ENCODE measurements at regions not wholly inside any gene's neighbourhood (a gene's known extent, or its start where the extent isn't known, plus 50 kb on each side); places are given as distances from the start of the nearest gene placed in this dataset.
"Not testable (repeated sequence)": the region's sequence is repeated elsewhere in the genome, so short reads cannot be mapped to it uniquely, and the experiment has no call there.

- Histone ChIP-seq H3K27me3 (replicated peaks; ENCODE audit: insufficient read depth) (no peaks in the 10 kb centered on the region), H3K36me3 (no peaks in the 10 kb centered on the region), H3K4me3 (no peak overlapping the region), H3K9me3 (no peaks in the 10 kb centered on the region), H3K4me1 (ENCODE audit: control insufficient read depth in 1 of 2, low read depth in 2 of 2) (no peaks in the 10 kb centered on the region), H3K27ac (no peak overlapping the region)
- no peak for DNase-seq (ENCODE audit: low spot score)
- no peak for ATAC-seq (ENCODE audit: insufficient number of reproducible peaks, low FRiP score, low read depth)
- TF ChIP-seq, protein P1, sequence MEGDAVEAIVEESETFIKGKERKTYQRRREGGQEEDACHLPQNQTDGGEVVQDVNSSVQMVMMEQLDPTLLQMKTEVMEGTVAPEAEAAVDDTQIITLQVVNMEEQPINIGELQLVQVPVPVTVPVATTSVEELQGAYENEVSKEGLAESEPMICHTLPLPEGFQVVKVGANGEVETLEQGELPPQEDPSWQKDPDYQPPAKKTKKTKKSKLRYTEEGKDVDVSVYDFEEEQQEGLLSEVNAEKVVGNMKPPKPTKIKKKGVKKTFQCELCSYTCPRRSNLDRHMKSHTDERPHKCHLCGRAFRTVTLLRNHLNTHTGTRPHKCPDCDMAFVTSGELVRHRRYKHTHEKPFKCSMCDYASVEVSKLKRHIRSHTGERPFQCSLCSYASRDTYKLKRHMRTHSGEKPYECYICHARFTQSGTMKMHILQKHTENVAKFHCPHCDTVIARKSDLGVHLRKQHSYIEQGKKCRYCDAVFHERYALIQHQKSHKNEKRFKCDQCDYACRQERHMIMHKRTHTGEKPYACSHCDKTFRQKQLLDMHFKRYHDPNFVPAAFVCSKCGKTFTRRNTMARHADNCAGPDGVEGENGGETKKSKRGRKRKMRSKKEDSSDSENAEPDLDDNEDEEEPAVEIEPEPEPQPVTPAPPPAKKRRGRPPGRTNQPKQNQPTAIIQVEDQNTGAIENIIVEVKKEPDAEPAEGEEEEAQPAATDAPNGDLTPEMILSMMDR (IDR thresholded peaks at IDR 0.05) = no peak
Measured at GRCh38 chr6:92399911-92400310, 1019.4 kb downstream of the EPHA7 start.

DNA sequence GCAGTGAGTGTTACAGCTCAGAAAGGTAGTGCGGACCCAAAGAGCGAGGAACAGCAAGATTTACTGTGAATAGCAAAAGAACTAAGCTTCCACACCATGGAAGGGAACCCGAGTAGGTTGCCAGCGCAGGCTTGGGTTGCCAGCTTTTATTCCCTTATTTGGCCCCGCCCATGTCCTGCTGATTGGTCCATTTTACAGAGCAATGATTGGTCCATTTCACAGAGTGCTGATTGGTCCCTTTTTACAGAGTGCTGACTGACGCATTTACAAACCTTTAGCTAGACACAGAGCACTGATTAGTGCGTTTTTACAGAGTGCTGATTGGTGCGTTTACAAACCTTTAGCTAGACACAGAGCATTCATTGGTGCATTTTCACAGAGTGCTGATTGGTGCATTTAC lies 1030.7 kb downstream of the EPHA7 start:
- not testable (repeated sequence) for H3K27ac ChIP-seq; H3K4me3 ChIP-seq; H3K36me3 ChIP-seq; H3K9me3 ChIP-seq; DNase-seq (ENCODE audit: low spot score); ATAC-seq (ENCODE audit: insufficient number of reproducible peaks, low FRiP score, low read depth); H3K4me1 ChIP-seq (ENCODE audit: control insufficient read depth in 1 of 2, low read depth in 2 of 2); H3K27me3 ChIP-seq (replicated peaks; ENCODE audit: insufficient read depth)

DNA sequence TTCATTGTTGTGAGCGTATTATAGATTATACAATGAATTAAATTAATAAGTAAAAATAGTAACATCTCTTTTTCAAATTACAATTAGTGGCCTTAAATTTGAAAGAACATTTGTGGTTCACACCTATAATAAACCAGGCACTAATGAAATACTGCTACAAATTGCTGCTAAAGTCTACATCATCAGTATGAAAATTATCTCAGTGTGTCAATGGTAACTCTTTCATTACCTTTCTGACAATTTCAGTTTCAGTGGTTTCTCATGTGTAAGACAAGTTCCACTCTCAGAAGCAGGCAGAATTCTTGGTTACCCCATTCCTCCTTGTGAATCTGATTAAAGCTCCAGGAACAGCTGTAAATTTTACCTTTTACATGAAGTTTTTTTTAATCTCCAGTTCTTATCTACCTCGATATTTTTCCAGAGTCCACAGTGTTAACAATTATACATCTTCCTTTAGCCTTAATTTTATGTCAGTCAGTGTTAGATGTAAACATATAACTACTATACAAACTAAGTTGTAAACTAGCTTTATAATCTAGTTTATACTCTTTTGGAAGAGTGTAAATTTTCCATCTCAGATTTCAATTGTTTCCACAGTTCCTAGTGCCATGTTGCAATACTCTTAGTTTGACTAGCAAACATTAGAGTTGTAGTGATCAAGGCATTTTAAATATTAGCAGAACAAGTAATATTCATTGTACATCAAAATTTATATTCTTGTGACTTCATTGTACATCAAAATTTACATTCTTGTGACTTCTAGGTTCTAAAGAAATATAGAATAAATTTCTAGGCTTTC lies 1038.4 kb downstream of the EPHA7 start:
- ATAC-seq (ENCODE audit: insufficient number of reproducible peaks, low FRiP score, low read depth) (no peak), DNase-seq (ENCODE audit: low spot score) (no peak)
- H3K27me3 ChIP-seq (replicated peaks; ENCODE audit: insufficient read depth) = no peaks in the 10 kb centered on the region
- H3K4me3 ChIP-seq = no peak overlapping the region
- no peaks in the 10 kb centered on the region for H3K9me3 ChIP-seq
- TF ChIP-seq, protein P1 (IDR thresholded peaks at IDR 0.05) = no peak
- no peak overlapping the region for H3K27ac ChIP-seq
- H3K4me1 ChIP-seq (ENCODE audit: control insufficient read depth in 1 of 2, low read depth in 2 of 2) = no peaks in the 10 kb centered on the region
- no peaks in the 10 kb centered on the region for H3K36me3 ChIP-seq

- no peak for ATAC-seq (ENCODE audit: insufficient number of reproducible peaks, low FRiP score, low read depth)
- TF ChIP-seq, protein P1 (IDR thresholded peaks at IDR 0.05) = no peak
- Histone ChIP-seq H3K4me3 (no peak overlapping the region), H3K4me1 (ENCODE audit: control insufficient read depth in 1 of 2, low read depth in 2 of 2) (no peaks in the 10 kb centered on the region), H3K27ac (no peak overlapping the region), H3K36me3 (no peaks in the 10 kb centered on the region), H3K27me3 (replicated peaks; ENCODE audit: insufficient read depth) (no peaks in the 10 kb centered on the region), H3K9me3 (no peaks in the 10 kb centered on the region)
- no peak for DNase-seq (ENCODE audit: low spot score)
Measured at GRCh38 chr6:92377137-92377536, 1042.2 kb downstream of the EPHA7 start.

GRCh38 chr6:92376691-92377090 lies 1042.7 kb downstream of the EPHA7 start:
- Histone ChIP-seq H3K27me3 (replicated peaks; ENCODE audit: insufficient read depth) (no peaks in the 10 kb centered on the region), H3K4me3 (no peak overlapping the region), H3K36me3 (no peaks in the 10 kb centered on the region), H3K9me3 (no peaks in the 10 kb centered on the region), H3K4me1 (ENCODE audit: control insufficient read depth in 1 of 2, low read depth in 2 of 2) (no peaks in the 10 kb centered on the region), H3K27ac (no peak overlapping the region)
- DNase-seq (ENCODE audit: low spot score) (no peak), ATAC-seq (ENCODE audit: insufficient number of reproducible peaks, low FRiP score, low read depth) (no peak)
- TF ChIP-seq, protein P1 (IDR thresholded peaks at IDR 0.05) = no peak

Data from thoracic aorta (tissue), 2 donors.